ENCODE measurements at regions not wholly inside any gene's neighbourhood (a gene's known extent, or its start where the extent isn't known, plus 50 kb on each side); places are given as distances from the start of the nearest gene placed in this dataset.

- no peak for DNase-seq (ENCODE audit: low spot score)
- ChIA-PET POLR2A (no interaction called here), CTCF (interaction anchor here (1.4 kb wide), 1 partner anchor 148 kb away, joined by 4 read pairs; no protein-coding TSS in a partner anchor)
- no peak overlapping the region for H3K27ac Mint-ChIP-seq
- H3K4me3 Mint-ChIP-seq, result no peak overlapping the region
- no peaks in the 10 kb centered on the region for H3K36me3 Mint-ChIP-seq
- H3K4me1 Mint-ChIP-seq, result no peaks in the 10 kb centered on the region
- no peaks in the 10 kb centered on the region for H3K9me3 Mint-ChIP-seq
- ATAC-seq, result no peak
- no peak for TF ChIP-seq TP53 (CRISPR knock-in tag; IDR thresholded peaks at IDR 0.05)
- no peak for TF ChIP-seq ZNF121 (CRISPR knock-in tag; IDR thresholded peaks at IDR 0.05)
- TF ChIP-seq USF2 (CRISPR knock-in tag; IDR thresholded peaks at IDR 0.05), result no peak
- TF ChIP-seq NR1H2 (CRISPR knock-in tag; IDR thresholded peaks at IDR 0.05), result no peak
- TF ChIP-seq ZNF281 (CRISPR knock-in tag; IDR thresholded peaks at IDR 0.05), result no peak
- no peak for TF ChIP-seq TEAD1 (CRISPR knock-in tag; IDR thresholded peaks at IDR 0.05)
- TF ChIP-seq E2F4 (CRISPR knock-in tag; IDR thresholded peaks at IDR 0.05; ENCODE audit: borderline replicate concordance, low read depth), result no peak
- TF ChIP-seq MYBL2 (CRISPR knock-in tag; IDR thresholded peaks at IDR 0.05), result no peak
- no peak for TF ChIP-seq ZNF263 (CRISPR knock-in tag; IDR thresholded peaks at IDR 0.05; ENCODE audit: low read depth)
- no peak for TF ChIP-seq ZNF416 (CRISPR knock-in tag; IDR thresholded peaks at IDR 0.05)
- no peak for TF ChIP-seq NFATC4 (CRISPR knock-in tag; IDR thresholded peaks at IDR 0.05)
- no peak for TF ChIP-seq JUN (CRISPR knock-in tag; IDR thresholded peaks at IDR 0.05)
- no peak for TF ChIP-seq RORB (CRISPR knock-in tag; IDR thresholded peaks at IDR 0.05)
- no peak for TF ChIP-seq KAT7 (CRISPR knock-in tag; IDR thresholded peaks at IDR 0.05; ENCODE audit: borderline replicate concordance)
- no peak for TF ChIP-seq ZSCAN18 (CRISPR knock-in tag; IDR thresholded peaks at IDR 0.05)
- no peak for TF ChIP-seq NFYB (CRISPR knock-in tag; conservative IDR thresholded peaks at IDR 0.05; ENCODE audit: low read depth)
- TF ChIP-seq SOX15 (CRISPR knock-in tag; IDR thresholded peaks at IDR 0.05), result no peak
- TF ChIP-seq ATF6 (CRISPR knock-in tag; IDR thresholded peaks at IDR 0.05), result no peak
- no peak for TF ChIP-seq MXD4 (CRISPR knock-in tag; IDR thresholded peaks at IDR 0.05; ENCODE audit: borderline replicate concordance)
- no peaks in the 10 kb centered on the region for H3K27me3 Mint-ChIP-seq (ENCODE audit: low read depth)
Measured at GRCh38 chr1:55524006-55524405, 308.8 kb upstream of the USP24 start.

- H3K27me3 Mint-ChIP-seq (ENCODE audit: low read depth), result peaks cover 5% of the 10 kb centered on the region; the same call in 1 of the 2 replicates
- no peak for DNase-seq (ENCODE audit: low spot score)
- no peak overlapping the region for H3K4me3 Mint-ChIP-seq
- no peak overlapping the region for H3K27ac Mint-ChIP-seq
- H3K9me3 Mint-ChIP-seq, result peaks cover 6% of the 10 kb centered on the region; the same call in 1 of the 2 replicates
- no peak for ATAC-seq
- ChIA-PET CTCF (interaction anchor here (1.4 kb wide), 1 partner anchor 147 kb away, joined by 4 read pairs; no protein-coding TSS in a partner anchor), POLR2A (no interaction called here)
- H3K4me1 Mint-ChIP-seq, result no peaks in the 10 kb centered on the region
- no peaks in the 10 kb centered on the region for H3K36me3 Mint-ChIP-seq
- TF ChIP-seq NR1H2 (CRISPR knock-in tag; IDR thresholded peaks at IDR 0.05), result no peak
- TF ChIP-seq CTCF (IDR thresholded peaks at IDR 0.05), result no peak
- no peak for TF ChIP-seq TEAD4 (CRISPR knock-in tag; IDR thresholded peaks at IDR 0.05)
Measured at GRCh38 chr1:55522982-55523381, 307.8 kb upstream of the USP24 start.
